ENCODE measurements at regions not wholly inside any gene's neighbourhood (a gene's known extent, or its start where the extent isn't known, plus 50 kb on each side); places are given as distances from the start of the nearest gene placed in this dataset.

- no peak for TF ChIP-seq FOXP2 (optimal IDR thresholded peaks at IDR 0.05; ENCODE audit: borderline replicate concordance, extremely low read depth, extremely low read length, insufficient read depth)
- TF ChIP-seq POLR2AphosphoS5 (IDR thresholded peaks at IDR 0.05; ENCODE audit: low read depth, low read length), result no peak
- no peak for TF ChIP-seq SIN3A (IDR thresholded peaks at IDR 0.05; ENCODE audit: borderline replicate concordance, insufficient read depth, low read length)
- TF ChIP-seq, protein P1, sequence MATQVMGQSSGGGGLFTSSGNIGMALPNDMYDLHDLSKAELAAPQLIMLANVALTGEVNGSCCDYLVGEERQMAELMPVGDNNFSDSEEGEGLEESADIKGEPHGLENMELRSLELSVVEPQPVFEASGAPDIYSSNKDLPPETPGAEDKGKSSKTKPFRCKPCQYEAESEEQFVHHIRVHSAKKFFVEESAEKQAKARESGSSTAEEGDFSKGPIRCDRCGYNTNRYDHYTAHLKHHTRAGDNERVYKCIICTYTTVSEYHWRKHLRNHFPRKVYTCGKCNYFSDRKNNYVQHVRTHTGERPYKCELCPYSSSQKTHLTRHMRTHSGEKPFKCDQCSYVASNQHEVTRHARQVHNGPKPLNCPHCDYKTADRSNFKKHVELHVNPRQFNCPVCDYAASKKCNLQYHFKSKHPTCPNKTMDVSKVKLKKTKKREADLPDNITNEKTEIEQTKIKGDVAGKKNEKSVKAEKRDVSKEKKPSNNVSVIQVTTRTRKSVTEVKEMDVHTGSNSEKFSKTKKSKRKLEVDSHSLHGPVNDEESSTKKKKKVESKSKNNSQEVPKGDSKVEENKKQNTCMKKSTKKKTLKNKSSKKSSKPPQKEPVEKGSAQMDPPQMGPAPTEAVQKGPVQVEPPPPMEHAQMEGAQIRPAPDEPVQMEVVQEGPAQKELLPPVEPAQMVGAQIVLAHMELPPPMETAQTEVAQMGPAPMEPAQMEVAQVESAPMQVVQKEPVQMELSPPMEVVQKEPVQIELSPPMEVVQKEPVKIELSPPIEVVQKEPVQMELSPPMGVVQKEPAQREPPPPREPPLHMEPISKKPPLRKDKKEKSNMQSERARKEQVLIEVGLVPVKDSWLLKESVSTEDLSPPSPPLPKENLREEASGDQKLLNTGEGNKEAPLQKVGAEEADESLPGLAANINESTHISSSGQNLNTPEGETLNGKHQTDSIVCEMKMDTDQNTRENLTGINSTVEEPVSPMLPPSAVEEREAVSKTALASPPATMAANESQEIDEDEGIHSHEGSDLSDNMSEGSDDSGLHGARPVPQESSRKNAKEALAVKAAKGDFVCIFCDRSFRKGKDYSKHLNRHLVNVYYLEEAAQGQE (IDR thresholded peaks at IDR 0.05; ENCODE audit: insufficient read depth in 1 of 2, low read depth in 2 of 2, low read length in 2 of 2), result no peak
- TF ChIP-seq TAF1 (IDR thresholded peaks at IDR 0.05; ENCODE audit: borderline replicate concordance, insufficient read depth, low read length), result no peak
Measured at GRCh38 chr16:22653876-22654275, 143.2 kb downstream of the NPIPB5 start.

DNA sequence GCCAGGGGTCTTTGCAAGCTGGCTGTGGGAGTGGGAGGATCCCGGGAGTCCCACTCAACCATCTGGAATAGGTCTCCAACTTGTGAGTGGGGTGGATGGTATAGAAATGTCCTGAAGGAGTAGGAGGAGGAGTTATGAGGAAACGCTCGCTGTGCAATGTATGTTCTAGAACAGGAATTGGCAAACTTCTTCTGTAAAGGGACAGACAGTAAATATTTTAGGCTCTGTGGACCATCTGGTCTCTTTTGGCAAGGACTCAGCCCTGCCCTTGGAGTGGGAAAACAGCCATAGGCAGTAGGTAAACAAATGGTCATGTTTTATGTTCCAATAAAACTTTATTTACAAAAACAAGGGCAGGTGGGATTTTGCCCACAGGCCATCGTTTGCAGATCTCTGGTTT is 149.2 kb downstream of the NPIPB5 start:
- TF ChIP-seq SIN3A (IDR thresholded peaks at IDR 0.05; ENCODE audit: borderline replicate concordance, insufficient read depth, low read length), result no peak
- no peak for TF ChIP-seq FOXP2 (optimal IDR thresholded peaks at IDR 0.05; ENCODE audit: borderline replicate concordance, extremely low read depth, extremely low read length, insufficient read depth)
- no peak for TF ChIP-seq POLR2AphosphoS5 (IDR thresholded peaks at IDR 0.05; ENCODE audit: low read depth, low read length)
- TF ChIP-seq TAF1 (IDR thresholded peaks at IDR 0.05; ENCODE audit: borderline replicate concordance, insufficient read depth, low read length), result no peak
- TF ChIP-seq, protein P1 (IDR thresholded peaks at IDR 0.05; ENCODE audit: insufficient read depth in 1 of 2, low read depth in 2 of 2, low read length in 2 of 2), result no peak

GRCh38 chr16:22660441-22661160 is 149.9 kb downstream of the NPIPB5 start:
- TF ChIP-seq FOXP2 (optimal IDR thresholded peaks at IDR 0.05; ENCODE audit: borderline replicate concordance, extremely low read depth, extremely low read length, insufficient read depth) (no peak), TAF1 (IDR thresholded peaks at IDR 0.05; ENCODE audit: borderline replicate concordance, insufficient read depth, low read length) (no peak), POLR2AphosphoS5 (IDR thresholded peaks at IDR 0.05; ENCODE audit: low read depth, low read length) (no peak), SIN3A (IDR thresholded peaks at IDR 0.05; ENCODE audit: borderline replicate concordance, insufficient read depth, low read length) (no peak)
- TF ChIP-seq, protein P1 (IDR thresholded peaks at IDR 0.05; ENCODE audit: insufficient read depth in 1 of 2, low read depth in 2 of 2, low read length in 2 of 2), result no peak

DNA sequence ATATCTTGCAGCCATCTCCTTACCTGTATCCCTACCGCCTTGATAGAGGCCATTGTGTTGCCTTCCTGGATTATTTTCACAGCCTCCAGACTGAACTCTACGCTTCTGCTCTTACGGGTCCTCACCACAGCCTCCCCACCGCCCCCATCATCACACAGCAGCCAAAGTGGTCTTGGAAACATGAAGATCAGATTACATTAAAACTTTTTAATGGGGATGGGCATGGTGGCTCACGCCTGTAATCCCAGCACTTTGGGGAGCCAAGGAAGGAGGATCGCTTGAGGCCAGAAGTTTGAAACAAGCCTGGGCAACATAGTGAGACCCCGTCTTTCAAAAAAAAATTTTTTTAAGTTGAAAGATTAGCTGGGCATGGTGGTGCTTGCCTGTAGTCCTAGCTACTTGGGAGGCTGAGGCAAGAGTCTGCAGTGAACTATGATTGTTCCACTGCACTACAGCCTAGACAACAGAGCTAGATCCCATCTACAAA is 150.5 kb downstream of the NPIPB5 start:
- TF ChIP-seq SIN3A (IDR thresholded peaks at IDR 0.05; ENCODE audit: borderline replicate concordance, insufficient read depth, low read length), result no peak
- TF ChIP-seq FOXP2 (optimal IDR thresholded peaks at IDR 0.05; ENCODE audit: borderline replicate concordance, extremely low read depth, extremely low read length, insufficient read depth), result no peak
- TF ChIP-seq TAF1 (IDR thresholded peaks at IDR 0.05; ENCODE audit: borderline replicate concordance, insufficient read depth, low read length), result no peak
- TF ChIP-seq, protein P1 (IDR thresholded peaks at IDR 0.05; ENCODE audit: insufficient read depth in 1 of 2, low read depth in 2 of 2, low read length in 2 of 2), result no peak
- TF ChIP-seq POLR2AphosphoS5 (IDR thresholded peaks at IDR 0.05; ENCODE audit: low read depth, low read length), result no peak
